PC-3 (cell line): ENCODE measurements at regions not wholly inside any gene's neighbourhood (a gene's known extent, or its start where the extent isn't known, plus 50 kb on each side); places are given as distances from the start of the nearest gene placed in this dataset.

ENCODE experiments used
- ATAC-seq: fragments of 200-7000 bp; cut with Tn5 transposase; 2 replicates; pipeline ENCODE4 v1.9.1; 2020; ENCODE audit warnings: mild to moderate bottlenecking, moderate library complexity
- BruUV-seq: library from RNA; stranded (reverse); fragments of 400-500 nt; replicated peaks from 2 replicates; lab custom pipeline; 2021; lab: Mats Ljungman, UMichigan
- CTCF ChIA-PET: fragments of 300-600 bp; sonication (Branson Sonifier 250); formaldehyde crosslinking; loops from one replicate; lab custom pipeline; 2022; ENCODE audit warnings: antibody characterized with exemption; lab: Charles Lee
- POLR2A ChIA-PET: fragments of 300-600 bp; sonication (Branson Sonifier 250); formaldehyde crosslinking; loops from one replicate; lab custom pipeline; 2022; ENCODE audit warnings: antibody characterized with exemption; ENCODE audit not compliant: unreplicated experiment; lab: Charles Lee
- DNase-seq: peaks from one replicate; pipeline ENCODE4 v3.0.0-alpha.2; 2015
- H2AFZ ChIP-seq: fragments of 300-600 bp; sonication (generic); 2 replicates; pipeline ENCODE4 v1.6.0; 2016; ENCODE audit warnings: antibody characterized with exemption, low read length
- H3F3A ChIP-seq: fragments of 300-600 bp; sonication (generic); one replicate; pipeline ENCODE4 v1.6.0; 2017; ENCODE audit warnings: antibody characterized with exemption, low read length, control low read depth, mild to moderate bottlenecking; ENCODE audit not compliant: unreplicated experiment
- H3K27ac ChIP-seq: fragments of 300-600 bp; sonication (generic); 2 replicates; pipeline ENCODE4 v1.5.1; 2016; ENCODE audit warnings: mild to moderate bottlenecking, low read length
- H3K27me3 ChIP-seq: fragments of 300-600 bp; sonication (generic); 2 replicates; pipeline ENCODE4 v1.6.1; 2016; ENCODE audit warnings: low read length, mixed read lengths
- H3K36me3 ChIP-seq: fragments of 300-600 bp; sonication (generic); 2 replicates; pipeline ENCODE4 v1.6.1; 2016; ENCODE audit warnings: low read depth, mixed run types, low read length, mixed read lengths
- H3K4me1 ChIP-seq: fragments of 300-600 bp; sonication (generic); 2 replicates; pipeline ENCODE4 v1.5.1; 2016; ENCODE audit warnings: low read length; ENCODE audit not compliant: insufficient read depth
- H3K4me2 ChIP-seq: fragments of 300-600 bp; sonication (generic); 2 replicates; pipeline ENCODE4 v1.6.0; 2016; ENCODE audit warnings: low read length
- H3K4me3 ChIP-seq: fragments of 300-600 bp; sonication (generic); 2 replicates; pipeline ENCODE4 v1.5.1; 2016; ENCODE audit warnings: mild to moderate bottlenecking, low read length, mixed read lengths
- H3K79me2 ChIP-seq: fragments of 300-600 bp; sonication (generic); 2 replicates; pipeline ENCODE4 v1.6.1; 2017; ENCODE audit warnings: low read length, mixed read lengths
- H3K9ac ChIP-seq: fragments of 300-600 bp; sonication (generic); 2 replicates; pipeline ENCODE4 v1.6.0; 2016; ENCODE audit warnings: mild to moderate bottlenecking, low read length
- H3K9me2 ChIP-seq: fragments of 300-600 bp; sonication (generic); replicated peaks from 2 replicates; pipeline ENCODE4 v1.6.1; 2016; ENCODE audit warnings: mixed run types, low read length, mixed read lengths
- H3K9me3 ChIP-seq: fragments of 300-600 bp; sonication (generic); 2 replicates; pipeline ENCODE4 v1.6.1; 2016; ENCODE audit warnings: low read length, mixed read lengths
- H4K20me1 ChIP-seq: fragments of 300-600 bp; sonication (generic); 2 replicates; pipeline ENCODE4 v1.6.1; 2016; ENCODE audit warnings: low read length, mixed read lengths
- CTCF ChIP-seq: fragments of 300-600 bp; sonication (generic); conservative IDR thresholded peaks from 2 replicates; pipeline ENCODE4 v1.5.1; 2017; ENCODE audit warnings: antibody characterized with exemption, low read depth, mild to moderate bottlenecking, low read length
- EZH2 ChIP-seq: fragments of 300-600 bp; sonication (generic); IDR thresholded peaks from one replicate; pipeline ENCODE4 v1.6.1; 2017; ENCODE audit warnings: antibody characterized with exemption, mild to moderate bottlenecking, low read length; ENCODE audit not compliant: unreplicated experiment
- EZH2phosphoT487 ChIP-seq: fragments of 300-600 bp; sonication (generic); IDR thresholded peaks from 2 replicates; pipeline ENCODE4 v1.6.1; 2018; ENCODE audit warnings: mild to moderate bottlenecking, antibody characterized with exemption, low read length, borderline replicate concordance
- intact Hi-C: fragments of 100-400 bp; cut with micrococcal nuclease; formaldehyde crosslinking; loops from 2 replicates; pipeline ENCODE4 v1.9.0; 2023

GRCh38 chr5:168062239-168062638, 229.2 kb upstream of the WWC1 start:
- Histone ChIP-seq H3K27ac (no peak overlapping the region), H3K9me3 (no peaks in the 10 kb centered on the region), H3K4me1 (no peaks in the 10 kb centered on the region), H3K4me3 (no peak overlapping the region), H3K9me2 (no peaks in the 10 kb centered on the region), H3K27me3 (peaks cover 53% of the 10 kb centered on the region), H2AFZ (no peak overlapping the region), H3F3A (no peaks in the 10 kb centered on the region), H4K20me1 (no peaks in the 10 kb centered on the region), H3K79me2 (no peaks in the 10 kb centered on the region), H3K36me3 (no peaks in the 10 kb centered on the region), H3K4me2 (no peak overlapping the region), H3K9ac (no peak overlapping the region)
- no peak for ATAC-seq
- TF ChIP-seq EZH2: no peak
- no peak for TF ChIP-seq CTCF
- no peak for TF ChIP-seq EZH2phosphoT487
- no peak for DNase-seq
- ChIA-PET POLR2A (no interaction called here), CTCF (no interaction called here)
- BruUV-seq: no TSS peak
- intact Hi-C loops: no loop called here

GRCh38 chr5:168064457-168064856, 227.0 kb upstream of the WWC1 start:
- intact Hi-C loops: no loop called here
- no TSS peak for BruUV-seq
- H3K9me2 ChIP-seq: no peaks in the 10 kb centered on the region
- POLR2A ChIA-PET: no interaction called here
- H3K9me3 ChIP-seq: no peaks in the 10 kb centered on the region
- H3K4me3 ChIP-seq: no peak overlapping the region
- H3F3A ChIP-seq: no peaks in the 10 kb centered on the region
- H3K9ac ChIP-seq: no peak overlapping the region
- ATAC-seq: no peak
- H3K4me2 ChIP-seq: no peak overlapping the region
- peaks cover 72% of the 10 kb centered on the region for H3K27me3 ChIP-seq
- no peak overlapping the region for H3K27ac ChIP-seq
- H3K79me2 ChIP-seq: no peaks in the 10 kb centered on the region
- no peak overlapping the region for H2AFZ ChIP-seq
- H3K36me3 ChIP-seq: no peaks in the 10 kb centered on the region
- no peaks in the 10 kb centered on the region for H3K4me1 ChIP-seq
- TF ChIP-seq CTCF (no peak), EZH2phosphoT487 (no peak), EZH2 (no peak)
- DNase-seq: no peak
- CTCF ChIA-PET: no interaction called here
- no peaks in the 10 kb centered on the region for H4K20me1 ChIP-seq

- BruUV-seq: no TSS peak
- H3K9ac ChIP-seq: no peak overlapping the region
- no peaks in the 10 kb centered on the region for H3K4me1 ChIP-seq
- H2AFZ ChIP-seq: no peak overlapping the region
- no peaks in the 10 kb centered on the region for H3K36me3 ChIP-seq
- ChIA-PET POLR2A (no interaction called here), CTCF (no interaction called here)
- DNase-seq (no peak), ATAC-seq (no peak)
- H3K27me3 ChIP-seq: peaks cover 78% of the 10 kb centered on the region
- no peak overlapping the region for H3K4me3 ChIP-seq
- H3K9me3 ChIP-seq: no peaks in the 10 kb centered on the region
- H4K20me1 ChIP-seq: no peaks in the 10 kb centered on the region
- H3K79me2 ChIP-seq: no peaks in the 10 kb centered on the region
- no peak overlapping the region for H3K4me2 ChIP-seq
- no peaks in the 10 kb centered on the region for H3F3A ChIP-seq
- no peak overlapping the region for H3K27ac ChIP-seq
- no peak for TF ChIP-seq EZH2phosphoT487
- no peak for TF ChIP-seq EZH2
- TF ChIP-seq CTCF: no peak
- H3K9me2 ChIP-seq: no peaks in the 10 kb centered on the region
- intact Hi-C loops: no loop called here
These were observed 226.4 kb upstream of the WWC1 start for GRCh38 chr5:168064933-168065622.
